Karpas-422 (cell line): ENCODE measurements at regions not wholly inside any gene's neighbourhood (a gene's known extent, or its start where the extent isn't known, plus 50 kb on each side); places are given as distances from the start of the nearest gene placed in this dataset.

Experiments used
- DNase-seq: peaks from one replicate; pipeline ENCODE4 v3.0.0-alpha.2; 2015
- H2AFZ ChIP-seq: fragments of 200-600 bp; sonication (generic); 2 replicates; pipeline ENCODE4 v1.6.1; 2014; ENCODE audit warnings: antibody characterized with exemption, low read length, mixed read lengths
- H3K27ac ChIP-seq: fragments of 200-600 bp; sonication (generic); 2 replicates; pipeline ENCODE4 v1.5.1; 2014; ENCODE audit warnings: mild to moderate bottlenecking, low read length, moderate library complexity
- H3K27me3 ChIP-seq: fragments of 200-600 bp; sonication (generic); 2 replicates; pipeline ENCODE4 v1.6.1; 2014; ENCODE audit warnings: low read length, mixed read lengths
- H3K36me3 ChIP-seq: fragments of 200-600 bp; sonication (generic); 2 replicates; pipeline ENCODE4 v1.6.1; 2014; ENCODE audit warnings: low read length, mixed read lengths; ENCODE audit not compliant: insufficient read depth
- H3K4me1 ChIP-seq: fragments of 200-600 bp; sonication (generic); 2 replicates; pipeline ENCODE4 v1.6.1; 2014; ENCODE audit warnings: mild to moderate bottlenecking, low read length, mixed read lengths
- H3K4me2 ChIP-seq: fragments of 200-600 bp; sonication (generic); 2 replicates; pipeline ENCODE4 v1.6.1; 2014; ENCODE audit warnings: low read length, low read depth, mild to moderate bottlenecking; ENCODE audit not compliant: poor library complexity, severe bottlenecking
- H3K4me3 ChIP-seq: fragments of 200-600 bp; sonication (generic); 2 replicates; pipeline ENCODE4 v1.5.1; 2014; ENCODE audit warnings: mild to moderate bottlenecking, antibody characterized with exemption, low read length, mixed read lengths
- H3K79me2 ChIP-seq: fragments of 200-600 bp; sonication (generic); 2 replicates; pipeline ENCODE4 v1.6.1; 2014; ENCODE audit warnings: mild to moderate bottlenecking, low read length, mixed read lengths
- H3K9ac ChIP-seq: fragments of 200-600 bp; sonication (generic); 2 replicates; pipeline ENCODE4 v1.6.0; 2014; ENCODE audit warnings: low read length
- H3K9me2 ChIP-seq: fragments of 200-600 bp; sonication (generic), shearing (Covaris generic); replicated peaks from 2 replicates; pipeline ENCODE4 v1.6.0; 2014; ENCODE audit warnings: mild to moderate bottlenecking, low read length, moderate library complexity; ENCODE audit not compliant: insufficient read depth
- H3K9me3 ChIP-seq: fragments of 300-700, 200-600 bp; sonication (generic); 2 replicates; pipeline ENCODE4 v1.6.1; 2014; ENCODE audit warnings: low read length, mixed read lengths
- H4K20me1 ChIP-seq: fragments of 200-600 bp; sonication (generic); 2 replicates; pipeline ENCODE4 v1.6.1; 2014; ENCODE audit warnings: mild to moderate bottlenecking, antibody characterized with exemption, low read length, low read depth; ENCODE audit not compliant: insufficient read depth

GRCh38 chr11:91560434-91560833 lies 664.2 kb upstream of the FAT3 start:
- Histone ChIP-seq H3K9me3 (peaks cover 63% of the 10 kb centered on the region), H4K20me1 (no peaks in the 10 kb centered on the region), H3K4me1 (no peaks in the 10 kb centered on the region)

DNA sequence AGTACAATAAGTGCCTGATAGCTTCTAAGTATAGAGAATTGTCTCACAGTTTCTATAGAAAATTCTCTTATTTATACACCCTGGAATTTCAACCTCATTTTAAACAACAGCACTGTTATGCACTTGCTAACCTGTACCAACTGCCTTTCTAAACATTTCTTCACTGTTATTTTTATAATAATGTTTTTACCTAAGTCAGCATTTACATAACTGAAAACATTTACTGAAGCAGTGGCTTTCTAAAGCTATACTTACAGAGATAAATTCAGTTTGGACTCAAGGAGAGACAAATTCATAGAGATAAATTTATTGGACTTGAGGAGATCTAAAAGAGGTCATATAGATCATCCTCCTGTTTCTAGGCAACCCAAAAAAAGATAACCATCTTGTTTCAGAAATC lies 686.6 kb upstream of the FAT3 start:
- no peak overlapping the region for H2AFZ ChIP-seq
- H3K9me2 ChIP-seq = no peaks in the 10 kb centered on the region
- no peak overlapping the region for H3K27ac ChIP-seq
- no peak overlapping the region for H3K4me2 ChIP-seq
- H3K9me3 ChIP-seq = peaks cover 90% of the 10 kb centered on the region
- no peaks in the 10 kb centered on the region for H3K4me1 ChIP-seq
- no peak overlapping the region for H3K4me3 ChIP-seq
- H3K9ac ChIP-seq = no peak overlapping the region
- DNase-seq = no peak
- H3K36me3 ChIP-seq = no peaks in the 10 kb centered on the region
- no peaks in the 10 kb centered on the region for H3K27me3 ChIP-seq
- no peaks in the 10 kb centered on the region for H4K20me1 ChIP-seq
- no peaks in the 10 kb centered on the region for H3K79me2 ChIP-seq

More at GRCh38 chr11:91560434-91560833, 664.2 kb upstream of the FAT3 start:
- Histone ChIP-seq H2AFZ (no peak overlapping the region), H3K9me2 (no peaks in the 10 kb centered on the region), H3K4me2 (no peak overlapping the region), H3K79me2 (no peaks in the 10 kb centered on the region), H3K27me3 (no peaks in the 10 kb centered on the region), H3K4me3 (0 out of 2 replicates have a peak overlapping the region, but pooled peaks have one; percentile 5), H3K36me3 (no peaks in the 10 kb centered on the region), H3K27ac (no peak overlapping the region), H3K9ac (no peak overlapping the region)
- no peak for DNase-seq

GRCh38 chr11:91536366-91536765 lies 688.3 kb upstream of the FAT3 start:
- DNase-seq = no peak
- Histone ChIP-seq H3K4me2 (no peak overlapping the region), H3K9me3 (peaks cover 86% of the 10 kb centered on the region), H3K36me3 (no peaks in the 10 kb centered on the region), H3K9me2 (no peaks in the 10 kb centered on the region), H2AFZ (no peak overlapping the region), H3K9ac (no peak overlapping the region), H4K20me1 (no peaks in the 10 kb centered on the region), H3K4me1 (no peaks in the 10 kb centered on the region), H3K4me3 (no peak overlapping the region), H3K79me2 (no peaks in the 10 kb centered on the region), H3K27ac (no peak overlapping the region), H3K27me3 (no peaks in the 10 kb centered on the region)

- H3K4me1 ChIP-seq = no peaks in the 10 kb centered on the region
- DNase-seq = no peak
- H3K9me2 ChIP-seq = no peaks in the 10 kb centered on the region
- no peak overlapping the region for H2AFZ ChIP-seq
- no peaks in the 10 kb centered on the region for H3K27me3 ChIP-seq
- no peak overlapping the region for H3K9ac ChIP-seq
- H3K4me2 ChIP-seq = no peak overlapping the region
- no peak overlapping the region for H3K27ac ChIP-seq
- H3K4me3 ChIP-seq = no peak overlapping the region
- no peaks in the 10 kb centered on the region for H4K20me1 ChIP-seq
- H3K36me3 ChIP-seq = no peaks in the 10 kb centered on the region
- H3K9me3 ChIP-seq = peaks cover 82% of the 10 kb centered on the region
- no peaks in the 10 kb centered on the region for H3K79me2 ChIP-seq
Observed at GRCh38 chr11:91528965-91529364, 695.7 kb upstream of the FAT3 start.

DNA sequence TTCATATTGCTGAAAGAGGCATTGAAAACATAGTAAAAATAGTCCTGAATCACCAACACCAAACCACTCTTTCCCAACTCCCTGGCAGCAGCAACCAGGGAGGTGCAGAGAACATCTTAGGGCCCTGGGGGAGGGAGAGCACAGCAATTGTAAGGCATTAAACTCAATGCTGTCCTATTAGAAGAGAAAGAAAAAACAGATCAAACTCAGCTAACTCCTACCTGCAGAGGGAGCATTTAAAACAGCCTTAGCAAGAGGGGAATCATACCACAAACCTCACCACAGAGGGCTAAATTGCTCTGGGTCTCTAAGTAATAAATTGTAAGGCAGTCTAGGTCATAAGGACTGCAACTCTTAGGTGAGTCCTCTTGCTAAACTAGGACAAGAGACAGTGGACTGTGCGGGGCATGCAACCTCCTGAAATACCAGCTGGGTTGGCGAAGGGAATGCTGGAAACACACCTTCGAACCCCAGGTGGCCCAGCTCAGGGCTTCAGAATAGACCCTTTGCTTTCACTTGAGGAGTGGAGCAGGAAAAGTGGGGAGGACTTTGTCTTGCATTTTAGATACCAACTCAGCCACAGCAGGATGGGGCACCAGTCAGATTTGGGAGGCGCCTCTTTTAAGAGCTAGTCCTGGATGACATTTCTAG lies 697.1 kb upstream of the FAT3 start:
- no peak for DNase-seq
- Histone ChIP-seq H3K27me3 (no peaks in the 10 kb centered on the region), H3K9me2 (no peaks in the 10 kb centered on the region), H3K9ac (no peak overlapping the region), H3K9me3 (peaks cover 84% of the 10 kb centered on the region), H4K20me1 (no peaks in the 10 kb centered on the region), H3K79me2 (no peaks in the 10 kb centered on the region), H2AFZ (no peak overlapping the region), H3K4me3 (no peak overlapping the region), H3K4me1 (no peaks in the 10 kb centered on the region), H3K27ac (no peak overlapping the region), H3K4me2 (no peak overlapping the region), H3K36me3 (no peaks in the 10 kb centered on the region)

- Histone ChIP-seq H3K4me2 (no peak overlapping the region), H3K27ac (no peak overlapping the region), H4K20me1 (no peaks in the 10 kb centered on the region), H3K9ac (no peak overlapping the region), H3K27me3 (no peaks in the 10 kb centered on the region), H3K79me2 (no peaks in the 10 kb centered on the region), H3K36me3 (no peaks in the 10 kb centered on the region), H3K9me3 (peaks cover 68% of the 10 kb centered on the region), H2AFZ (no peak overlapping the region), H3K4me1 (no peaks in the 10 kb centered on the region), H3K9me2 (peaks cover 4% of the 10 kb centered on the region; the same call in 1 of the 2 replicates), H3K4me3 (no peak overlapping the region)
- no peak for DNase-seq
Observed at GRCh38 chr11:91513734-91514133, 710.9 kb upstream of the FAT3 start.

- H3K27ac ChIP-seq = no peak overlapping the region
- H3K9ac ChIP-seq = no peak overlapping the region
- 0 out of 2 replicates have a peak, but pooled peaks cover 5% of the 10 kb centered on the region for H3K9me2 ChIP-seq
- H4K20me1 ChIP-seq = no peaks in the 10 kb centered on the region
- no peaks in the 10 kb centered on the region for H3K4me1 ChIP-seq
- H3K27me3 ChIP-seq = no peaks in the 10 kb centered on the region
- DNase-seq = no peak
- H3K36me3 ChIP-seq = no peaks in the 10 kb centered on the region
- H3K4me2 ChIP-seq = no peak overlapping the region
- no peaks in the 10 kb centered on the region for H3K79me2 ChIP-seq
- H3K4me3 ChIP-seq = no peak overlapping the region
- peaks cover 42% of the 10 kb centered on the region for H3K9me3 ChIP-seq
- H2AFZ ChIP-seq = no peak overlapping the region
Observed at GRCh38 chr11:91497847-91498246, 726.8 kb upstream of the FAT3 start.

GRCh38 chr11:91495837-91496236 lies 728.8 kb upstream of the FAT3 start:
- H3K4me1 ChIP-seq = no peaks in the 10 kb centered on the region
- H3K27me3 ChIP-seq = no peaks in the 10 kb centered on the region
- H3K9ac ChIP-seq = no peak overlapping the region
- no peak overlapping the region for H2AFZ ChIP-seq
- H3K36me3 ChIP-seq = no peaks in the 10 kb centered on the region
- H3K9me3 ChIP-seq = peaks cover 45% of the 10 kb centered on the region
- H4K20me1 ChIP-seq = no peaks in the 10 kb centered on the region
- no peak overlapping the region for H3K4me3 ChIP-seq
- 0 out of 2 replicates have a peak, but pooled peaks cover 5% of the 10 kb centered on the region for H3K9me2 ChIP-seq
- H3K4me2 ChIP-seq = no peak overlapping the region
- DNase-seq = no peak
- no peaks in the 10 kb centered on the region for H3K79me2 ChIP-seq
- H3K27ac ChIP-seq = no peak overlapping the region
